NT2/D1 (cell line): ENCODE measurements at regions not wholly inside any gene's neighbourhood (a gene's known extent, or its start where the extent isn't known, plus 50 kb on each side); places are given as distances from the start of the nearest gene placed in this dataset.

Experiments
- DNase-seq: peaks from one replicate; pipeline ENCODE4 v3.0.0-alpha.2; 2011; ENCODE audit warnings: low read depth, low spot score
- H3K27me3 ChIP-seq: 2 replicates; pipeline ENCODE4 v1.6.0; 2011; ENCODE audit warnings: mild to moderate bottlenecking; ENCODE audit not compliant: insufficient read length, insufficient read depth
- H3K36me3 ChIP-seq: 2 replicates; pipeline ENCODE4 v1.6.1; 2011; ENCODE audit warnings: mild to moderate bottlenecking, low read length, mixed read lengths; ENCODE audit not compliant: insufficient read depth, insufficient read length
- H3K4me1 ChIP-seq: 2 replicates; pipeline ENCODE4 v1.5.1; 2011; ENCODE audit not compliant: insufficient read depth, insufficient read length
- H3K4me3 ChIP-seq: 2 replicates; pipeline ENCODE4 v1.5.1; 2011; ENCODE audit warnings: low read depth; ENCODE audit not compliant: insufficient read length
- H3K9ac ChIP-seq: 2 replicates; pipeline ENCODE4 v1.6.0; 2011; ENCODE audit warnings: low read depth; ENCODE audit not compliant: insufficient read length
- H3K9me3 ChIP-seq: 2 replicates; pipeline ENCODE4 v1.5.1; 2011; ENCODE audit warnings: mild to moderate bottlenecking, low read length; ENCODE audit not compliant: insufficient read depth
- SUZ12 ChIP-seq: IDR thresholded peaks from 2 replicates; pipeline ENCODE4 v1.6.1; 2011; ENCODE audit not compliant: insufficient read length, insufficient read depth; ENCODE audit errors: extremely low read depth
- YY1 ChIP-seq: IDR thresholded peaks from 2 replicates; pipeline ENCODE4 v1.6.1; 2011; ENCODE audit not compliant: insufficient read length, insufficient read depth
- ZNF274 ChIP-seq: IDR thresholded peaks from 2 replicates; pipeline ENCODE4 v1.6.1; 2011; ENCODE audit warnings: mild to moderate bottlenecking, low read depth, low read length

DNA sequence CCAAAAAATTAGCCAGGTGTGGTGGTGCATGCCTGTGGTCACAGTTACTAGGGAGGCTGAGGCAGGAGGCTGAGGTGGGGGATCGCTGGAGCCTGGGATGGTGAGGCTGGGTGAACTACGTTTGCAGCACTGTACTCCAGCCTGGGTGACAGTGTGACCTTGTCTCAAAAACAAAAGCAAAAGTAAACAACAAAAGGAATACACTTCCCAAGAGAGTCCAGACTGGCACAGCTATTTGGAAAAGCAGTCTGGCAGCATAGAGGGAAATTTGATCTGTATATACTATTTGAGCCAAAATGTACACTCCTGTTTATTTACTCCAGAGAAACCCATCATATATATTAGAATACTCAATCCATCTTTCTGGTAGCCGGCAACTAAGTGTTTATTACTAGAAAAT is 107.0 kb upstream of the HMCN1 start:
- Histone ChIP-seq H3K4me1 (no peaks in the 10 kb centered on the region), H3K27me3 (no peaks in the 10 kb centered on the region), H3K9ac (no peak overlapping the region), H3K9me3 (peaks cover 6% of the 10 kb centered on the region; the same call in 1 of the 2 replicates), H3K36me3 (no peaks in the 10 kb centered on the region), H3K4me3 (no peak overlapping the region)
- TF ChIP-seq ZNF274 (no peak), YY1 (no peak), SUZ12 (no peak)
- no peak for DNase-seq

DNA sequence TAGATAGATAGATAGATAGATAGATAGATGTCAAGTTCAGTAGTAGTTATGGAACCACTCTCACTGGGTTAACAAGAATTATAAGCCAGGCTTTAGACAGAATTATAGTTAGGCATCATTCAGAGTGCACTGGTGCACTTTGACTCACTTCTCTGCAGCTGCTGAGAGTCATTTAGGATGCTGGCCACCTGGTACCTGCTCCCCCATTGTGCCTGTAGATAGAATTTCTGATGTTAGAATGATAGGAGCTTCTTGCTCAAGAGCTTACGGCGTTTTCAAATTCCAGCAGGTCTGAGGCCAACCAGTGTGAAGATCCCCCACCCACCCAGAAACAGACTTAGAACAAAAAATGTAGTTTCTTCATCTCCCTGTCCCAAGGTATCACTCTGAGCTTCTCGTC is 107.8 kb upstream of the HMCN1 start:
- H3K36me3 ChIP-seq, result no peaks in the 10 kb centered on the region
- H3K4me3 ChIP-seq, result no peak overlapping the region
- DNase-seq, result no peak
- TF ChIP-seq SUZ12 (no peak), YY1 (no peak), ZNF274 (no peak)
- no peaks in the 10 kb centered on the region for H3K4me1 ChIP-seq
- H3K9me3 ChIP-seq, result peaks cover 6% of the 10 kb centered on the region; the same call in 1 of the 2 replicates
- no peaks in the 10 kb centered on the region for H3K27me3 ChIP-seq
- H3K9ac ChIP-seq, result no peak overlapping the region

DNA sequence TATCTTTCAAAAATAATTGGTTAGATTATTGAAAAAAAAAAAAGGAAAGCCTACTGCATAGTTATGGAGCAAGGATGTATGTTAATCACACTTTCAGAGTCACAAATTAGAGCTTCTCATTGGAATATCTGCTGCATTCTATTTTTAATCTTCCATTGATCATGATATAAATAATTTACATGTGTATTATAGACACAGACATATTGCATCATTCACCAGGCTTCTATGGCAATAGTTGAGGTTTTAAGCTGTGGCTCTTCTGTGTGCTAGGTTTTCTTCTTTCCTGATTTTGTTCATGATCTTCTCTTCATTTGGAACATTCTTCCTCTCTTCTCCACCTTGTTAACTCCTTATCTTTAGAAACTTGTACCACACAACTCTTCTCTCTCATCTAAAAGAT is 123.2 kb upstream of the HMCN1 start:
- no peak for DNase-seq
- no peaks in the 10 kb centered on the region for H3K27me3 ChIP-seq
- no peak overlapping the region for H3K4me3 ChIP-seq
- no peaks in the 10 kb centered on the region for H3K9me3 ChIP-seq
- H3K9ac ChIP-seq, result no peak overlapping the region
- TF ChIP-seq ZNF274, result no peak
- no peak for TF ChIP-seq SUZ12
- no peak for TF ChIP-seq YY1
- no peaks in the 10 kb centered on the region for H3K36me3 ChIP-seq
- no peaks in the 10 kb centered on the region for H3K4me1 ChIP-seq

DNA sequence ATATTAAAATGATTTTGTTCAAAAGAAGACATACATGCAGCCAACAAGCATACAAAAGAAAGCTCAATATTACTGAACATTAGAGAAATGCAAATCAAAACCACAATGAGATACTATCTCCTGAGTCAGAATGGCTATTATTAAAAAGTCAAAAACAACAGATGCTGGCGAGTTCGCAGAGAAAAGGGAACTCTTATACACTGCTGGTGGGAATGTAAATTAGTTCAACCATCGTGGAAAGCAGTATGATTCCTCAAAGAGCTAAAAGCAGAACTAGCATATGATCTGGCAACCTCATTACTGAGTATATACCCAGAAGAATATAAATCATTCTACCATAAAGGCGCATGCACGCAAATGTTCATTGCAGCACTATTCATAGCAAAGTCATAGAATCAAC is 126.0 kb upstream of the HMCN1 start:
- no peaks in the 10 kb centered on the region for H3K36me3 ChIP-seq
- H3K27me3 ChIP-seq, result no peaks in the 10 kb centered on the region
- TF ChIP-seq ZNF274, result no peak
- no peak for TF ChIP-seq SUZ12
- no peak for TF ChIP-seq YY1
- H3K4me3 ChIP-seq, result no peak overlapping the region
- H3K9ac ChIP-seq, result no peak overlapping the region
- H3K4me1 ChIP-seq, result no peaks in the 10 kb centered on the region
- H3K9me3 ChIP-seq, result no peaks in the 10 kb centered on the region
- DNase-seq, result no peak

DNA sequence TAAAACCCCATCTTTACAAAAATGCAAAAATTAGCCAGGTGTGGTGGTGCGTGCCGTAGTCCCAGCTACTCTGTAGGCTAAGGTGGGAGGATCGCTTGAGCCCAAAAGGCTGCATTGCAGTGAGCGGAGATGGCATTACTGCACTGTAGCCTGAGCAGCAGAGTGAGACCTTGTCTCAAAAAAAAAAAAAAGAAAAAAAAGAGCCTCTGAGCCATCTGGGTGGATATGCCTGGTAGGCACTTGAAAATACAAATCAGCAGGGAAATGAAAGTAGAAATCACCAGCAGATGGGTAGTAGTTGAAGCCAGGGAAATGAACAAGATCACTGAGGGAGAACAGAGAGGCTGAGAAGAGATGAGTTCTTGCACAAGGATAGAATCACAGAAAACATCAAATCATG is 131.0 kb upstream of the HMCN1 start:
- TF ChIP-seq SUZ12 (no peak), ZNF274 (no peak), YY1 (no peak)
- Histone ChIP-seq H3K4me1 (no peaks in the 10 kb centered on the region), H3K4me3 (no peak overlapping the region), H3K9ac (no peak overlapping the region), H3K9me3 (no peaks in the 10 kb centered on the region), H3K27me3 (no peaks in the 10 kb centered on the region), H3K36me3 (no peaks in the 10 kb centered on the region)
- no peak for DNase-seq

DNA sequence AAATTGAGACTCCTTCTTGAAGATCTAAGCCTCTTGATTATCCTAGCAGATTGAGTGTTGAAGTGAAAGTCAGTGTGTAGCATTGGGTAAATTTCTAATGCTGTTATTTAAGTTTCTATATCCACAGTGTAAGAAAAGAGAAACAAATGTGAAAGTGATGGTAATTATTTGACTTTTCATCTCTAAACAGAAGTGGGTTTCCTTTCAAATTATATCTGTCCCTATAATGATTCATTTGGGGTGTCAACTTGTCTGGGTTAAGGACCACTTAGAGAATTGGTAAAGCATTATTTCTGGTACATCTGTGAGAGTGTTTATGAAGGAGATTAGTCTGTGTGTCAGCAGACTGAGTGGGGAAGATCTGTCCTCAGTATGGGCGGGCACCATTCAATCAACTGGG is 133.0 kb upstream of the HMCN1 start:
- no peak for TF ChIP-seq SUZ12
- no peak for TF ChIP-seq ZNF274
- TF ChIP-seq YY1, result no peak
- no peak overlapping the region for H3K4me3 ChIP-seq
- H3K27me3 ChIP-seq, result no peaks in the 10 kb centered on the region
- H3K36me3 ChIP-seq, result no peaks in the 10 kb centered on the region
- DNase-seq, result no peak
- H3K4me1 ChIP-seq, result no peaks in the 10 kb centered on the region
- no peaks in the 10 kb centered on the region for H3K9me3 ChIP-seq
- H3K9ac ChIP-seq, result no peak overlapping the region

DNA sequence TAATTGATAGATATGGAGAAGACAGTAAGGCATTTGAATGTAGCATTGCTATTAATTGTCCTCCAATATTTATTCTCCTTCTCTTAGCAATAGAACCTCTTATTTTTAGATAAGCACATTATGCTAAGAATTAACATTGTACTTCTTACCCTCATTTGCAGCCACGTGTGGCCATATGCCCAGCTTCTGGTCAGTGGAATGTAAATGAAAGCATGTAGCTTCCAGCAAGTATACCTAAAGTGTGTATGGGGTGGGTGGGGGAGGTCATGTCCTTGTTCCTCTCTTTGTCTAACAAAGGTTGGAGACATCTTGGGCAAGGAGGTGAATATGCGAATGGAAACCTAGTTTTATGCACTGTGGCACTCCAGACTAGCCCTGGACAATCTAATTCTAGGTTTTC is 133.6 kb upstream of the HMCN1 start:
- H3K4me1 ChIP-seq, result no peaks in the 10 kb centered on the region
- no peak for TF ChIP-seq SUZ12
- no peak for TF ChIP-seq YY1
- TF ChIP-seq ZNF274, result no peak
- no peaks in the 10 kb centered on the region for H3K9me3 ChIP-seq
- no peak for DNase-seq
- H3K27me3 ChIP-seq, result no peaks in the 10 kb centered on the region
- no peak overlapping the region for H3K9ac ChIP-seq
- no peak overlapping the region for H3K4me3 ChIP-seq
- no peaks in the 10 kb centered on the region for H3K36me3 ChIP-seq

DNA sequence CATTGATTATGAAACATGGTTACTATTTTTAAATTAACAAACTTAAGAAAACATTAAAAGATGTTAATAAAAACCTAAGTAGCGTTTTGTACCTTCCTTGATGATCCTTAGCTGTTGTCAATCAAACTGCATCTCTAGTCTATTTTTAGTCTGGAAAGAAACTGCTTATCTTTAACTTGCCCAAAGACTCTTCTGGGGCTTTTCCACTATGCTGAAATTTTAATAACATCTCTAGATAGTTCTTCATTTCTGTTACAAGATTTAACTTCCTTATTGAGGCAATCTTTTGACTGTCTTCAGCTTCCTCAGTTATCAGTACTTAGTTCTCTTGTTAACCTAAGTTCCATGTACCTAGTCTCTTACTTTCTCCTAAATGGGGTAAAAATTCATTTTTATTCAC is 135.9 kb upstream of the HMCN1 start:
- H3K27me3 ChIP-seq, result no peaks in the 10 kb centered on the region
- no peaks in the 10 kb centered on the region for H3K9me3 ChIP-seq
- no peak for TF ChIP-seq SUZ12
- no peak for TF ChIP-seq YY1
- TF ChIP-seq ZNF274, result no peak
- no peak overlapping the region for H3K9ac ChIP-seq
- DNase-seq, result no peak
- no peaks in the 10 kb centered on the region for H3K36me3 ChIP-seq
- no peaks in the 10 kb centered on the region for H3K4me1 ChIP-seq
- no peak overlapping the region for H3K4me3 ChIP-seq
